ENCODE measurements at regions not wholly inside any gene's neighbourhood (a gene's known extent, or its start where the extent isn't known, plus 50 kb on each side); places are given as distances from the start of the nearest gene placed in this dataset.
A peak's percentile ranks its signal among the peaks of the same experiment; 100 is the strongest.

GRCh38 chr20:43843096-43843964 lies 71.3 kb upstream of the TOX2 start:
- WGBS, 2 donors, result 75 to 78% methylated on average over 10 of the region's 10 CpGs
- ATAC-seq (ENCODE audit: low FRiP score in 2 of 2) (no peak), DNase-seq (peak in 1 of 2 donors; percentile 8)
- Histone ChIP-seq H3K9me3 (no peaks in the 10 kb centered on the region), H3K36me3 (no peaks in the 10 kb centered on the region), H3K27ac (peak overlapping the region in 1 of 4 donors; percentile 39), H3K27me3 (no peaks in the 10 kb centered on the region), H3K4me3 (no peak overlapping the region), H3K4me1 (peaks cover 12 to 24% (median 13%) of the 10 kb centered on the region in 4 donors)
- TF ChIP-seq CTCF (IDR thresholded peaks at IDR 0.05) (no peak), POLR2A (IDR thresholded peaks at IDR 0.05) (no peak), EP300 (IDR thresholded peaks at IDR 0.05) (no peak), POLR2AphosphoS5 (IDR thresholded peaks at IDR 0.05) (no peak)

DNA sequence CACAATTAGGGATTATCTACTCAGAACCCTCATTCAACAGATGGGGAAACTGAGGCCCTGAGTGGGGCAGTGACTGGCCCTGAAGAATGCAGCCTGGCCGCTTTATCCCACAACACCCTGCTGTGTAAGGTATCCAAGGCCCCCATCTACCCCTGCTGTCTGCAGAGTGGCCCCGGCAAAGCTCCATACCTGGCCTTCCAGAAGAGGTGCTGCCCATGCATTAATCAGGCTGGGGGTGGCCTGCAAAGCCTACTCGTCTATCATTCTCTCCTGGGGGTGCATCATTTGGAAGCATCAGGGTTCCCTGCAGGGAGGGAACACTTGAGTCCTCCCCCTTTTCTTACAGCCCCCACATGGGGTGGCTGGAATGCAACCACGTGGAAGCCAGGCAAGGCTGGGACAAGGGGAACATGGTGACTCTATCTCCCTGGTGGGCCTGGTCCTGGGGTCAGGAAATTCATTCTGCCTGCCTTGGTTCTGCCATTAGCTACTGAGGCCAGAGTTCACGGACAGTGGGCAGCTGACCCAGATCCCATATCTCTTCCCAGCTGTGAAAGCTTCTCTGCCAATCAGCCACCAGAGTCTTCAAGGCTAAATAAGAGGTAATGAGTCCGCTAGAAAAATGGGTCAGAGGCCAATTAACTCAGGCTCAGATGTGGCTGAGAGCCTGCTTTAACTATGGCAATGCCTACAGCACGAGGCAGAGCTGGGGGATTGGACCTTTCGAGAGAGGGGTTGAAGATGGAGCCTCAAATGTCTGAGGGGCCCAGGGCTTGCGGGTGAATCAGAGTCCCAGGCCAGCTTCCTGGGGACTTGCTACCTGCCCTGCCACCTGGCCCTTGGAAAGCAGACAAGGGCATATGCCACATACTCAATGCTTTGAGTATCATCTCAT lies 72.3 kb upstream of the TOX2 start:
- WGBS, 2 donors, result 82 to 84% methylated on average over 3 to 9 of the region's 9 CpGs
- DNase-seq, result peak in 1 of 2 donors; percentile 12
- Histone ChIP-seq H3K27ac (no peak overlapping the region), H3K4me1 (peaks cover 11 to 20% (median 13%) of the 10 kb centered on the region in 4 donors), H3K9me3 (no peaks in the 10 kb centered on the region), H3K27me3 (no peaks in the 10 kb centered on the region), H3K36me3 (no peaks in the 10 kb centered on the region), H3K4me3 (no peak overlapping the region)
- TF ChIP-seq POLR2AphosphoS5 (IDR thresholded peaks at IDR 0.05), result no peak
- no peak for TF ChIP-seq CTCF (IDR thresholded peaks at IDR 0.05)
- no peak for TF ChIP-seq POLR2A (IDR thresholded peaks at IDR 0.05)
- TF ChIP-seq EP300 (IDR thresholded peaks at IDR 0.05), result no peak
- ATAC-seq (ENCODE audit: low FRiP score in 2 of 2), result no peak

GRCh38 chr20:43840382-43841070 lies 74.1 kb upstream of the TOX2 start:
- H3K9me3 ChIP-seq, result no peaks in the 10 kb centered on the region
- H3K4me3 ChIP-seq, result no peak overlapping the region
- no peaks in the 10 kb centered on the region for H3K36me3 ChIP-seq
- H3K27ac ChIP-seq, result no peak overlapping the region
- H3K27me3 ChIP-seq, result no peaks in the 10 kb centered on the region
- DNase-seq (no peak), ATAC-seq (ENCODE audit: low FRiP score in 2 of 2) (no peak)
- TF ChIP-seq EP300 (IDR thresholded peaks at IDR 0.05) (no peak), CTCF (IDR thresholded peaks at IDR 0.05) (no peak), POLR2AphosphoS5 (IDR thresholded peaks at IDR 0.05) (no peak), POLR2A (IDR thresholded peaks at IDR 0.05) (no peak)
- H3K4me1 ChIP-seq, result peaks cover 0 to 13% (median 7%) of the 10 kb centered on the region in 4 donors
- WGBS, 2 donors, result 72 to 74% methylated on average over 11 of the region's 11 CpGs

DNA sequence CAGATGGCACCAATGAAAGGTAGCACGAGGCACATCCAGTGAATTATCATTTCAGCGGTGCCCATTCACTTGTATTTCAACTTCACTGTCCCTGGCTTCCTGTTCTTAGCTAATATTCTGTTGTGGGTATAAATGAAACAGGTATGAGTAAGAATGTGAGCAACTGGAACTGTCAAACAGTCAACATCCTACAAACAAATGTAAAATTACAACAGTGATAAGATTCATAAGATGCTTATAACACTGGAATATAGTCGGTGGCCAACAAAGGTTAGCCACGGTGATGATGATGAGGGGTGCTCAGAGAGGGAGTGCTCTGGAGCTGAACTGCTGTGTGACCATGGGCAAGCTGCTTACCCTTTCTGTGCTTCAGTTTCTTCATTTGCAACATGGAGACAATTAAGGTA lies 74.9 kb upstream of the TOX2 start:
- no peaks in the 10 kb centered on the region for H3K36me3 ChIP-seq
- DNase-seq (no peak), ATAC-seq (ENCODE audit: low FRiP score in 2 of 2) (no peak)
- WGBS, 2 donors, result 74 to 82% methylated on average over 4 of the region's 4 CpGs
- TF ChIP-seq POLR2AphosphoS5 (IDR thresholded peaks at IDR 0.05) (no peak), POLR2A (IDR thresholded peaks at IDR 0.05) (no peak), CTCF (IDR thresholded peaks at IDR 0.05) (no peak), EP300 (IDR thresholded peaks at IDR 0.05) (no peak)
- H3K27me3 ChIP-seq, result no peaks in the 10 kb centered on the region
- no peaks in the 10 kb centered on the region for H3K9me3 ChIP-seq
- peaks cover 0 to 9% (median 3%) of the 10 kb centered on the region in 4 donors for H3K4me1 ChIP-seq
- no peak overlapping the region for H3K27ac ChIP-seq
- H3K4me3 ChIP-seq, result no peak overlapping the region

Data from upper lobe of left lung (tissue), 6 donors.